AG04449 (cell line): ENCODE measurements at regions not wholly inside any gene's neighbourhood (a gene's known extent, or its start where the extent isn't known, plus 50 kb on each side); places are given as distances from the start of the nearest gene placed in this dataset.
"Not testable (repeated sequence)": the region's sequence is repeated elsewhere in the genome, so short reads cannot be mapped to it uniquely, and the experiment has no call there.

Experiments
- CTCF ChIA-PET: fragments of 350-600 bp; formaldehyde crosslinking; extraction: SDS; loops from one replicate; lab custom pipeline; 2021; ENCODE audit warnings: antibody characterized with exemption; lab: Yijun Ruan, JAX
- POLR2A ChIA-PET: fragments of 400-600, 350-600 bp; formaldehyde crosslinking; extraction: SDS; loops from one replicate; lab custom pipeline; 2020; ENCODE audit warnings: antibody characterized with exemption, inconsistent platforms; lab: Yijun Ruan, JAX
- DNase-seq: peaks from one replicate; pipeline ENCODE4 v3.0.0-alpha.2; 2010; ENCODE audit warnings: low read depth, low spot score
- H3K4me3 ChIP-seq: 2 replicates; pipeline ENCODE4 v1.5.1; 2011; ENCODE audit warnings: low read depth, mild to moderate bottlenecking, control low read depth, low read length
- CTCF ChIP-seq: IDR thresholded peaks from one replicate; pipeline ENCODE4 v1.5.1; 2011; ENCODE audit warnings: mild to moderate bottlenecking, moderate library complexity, low read length, control low read depth, inconsistent platforms; ENCODE audit not compliant: insufficient read depth; ENCODE audit errors: missing control alignments

DNA sequence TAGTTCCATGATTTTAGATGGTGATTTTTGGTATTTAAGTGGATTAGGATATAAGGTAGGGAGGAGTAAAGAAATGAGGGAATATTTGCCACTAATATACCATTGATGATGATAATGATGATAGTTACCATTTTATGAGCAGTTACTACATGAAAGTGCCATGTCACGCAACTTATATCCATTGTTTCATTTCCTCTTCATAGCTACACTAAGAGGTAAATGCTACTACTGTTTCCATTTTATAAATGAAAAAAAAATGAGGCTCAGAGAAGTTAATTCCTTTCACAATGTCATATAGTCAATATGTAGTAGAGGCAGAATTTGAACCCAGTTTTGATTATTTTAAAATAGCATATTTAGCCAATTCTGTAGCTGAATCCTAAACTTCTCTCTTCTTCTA is 112.2 kb upstream of the ADRA1B start:
- ChIA-PET CTCF (interaction anchor here (1.0 to 1.4 kb wide), 2 partner anchors 16 to 21 kb away, joined by 3 read pairs; no protein-coding TSS in a partner anchor), POLR2A (no interaction called here)
- H3K4me3 ChIP-seq, result no peak overlapping the region
- TF ChIP-seq CTCF, result no peak
- no peak for DNase-seq

DNA sequence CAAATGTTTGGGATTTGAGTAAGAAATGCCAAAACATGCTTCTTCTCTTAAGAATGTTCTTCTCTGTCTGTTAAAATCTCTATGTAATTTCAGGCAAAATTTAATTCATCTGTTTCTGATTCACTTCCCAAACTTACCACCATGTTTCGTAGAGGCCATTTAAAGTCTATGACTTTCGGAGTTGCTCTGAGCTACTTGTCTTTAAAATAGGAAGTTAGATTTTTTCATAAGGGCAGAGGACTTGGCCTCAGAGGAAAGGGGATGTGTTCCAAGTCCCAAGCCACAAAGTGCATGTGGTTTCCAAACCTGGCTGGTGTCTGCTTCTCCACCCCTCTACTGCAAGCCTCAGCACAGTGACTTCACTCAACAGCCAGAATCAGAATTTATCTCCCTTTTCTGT is 111.3 kb upstream of the ADRA1B start:
- ChIA-PET POLR2A (no interaction called here), CTCF (interaction anchor here (0.6 to 1.0 kb wide), 2 partner anchors 22 to 73 kb away, joined by 3 read pairs; no protein-coding TSS in a partner anchor)
- no peak for DNase-seq
- TF ChIP-seq CTCF, result no peak
- H3K4me3 ChIP-seq, result no peak overlapping the region

GRCh38 chr5:159807135-159807534 is 109.1 kb upstream of the ADRA1B start:
- CTCF ChIA-PET, result interaction anchor here (1.1 kb wide), 1 partner anchor 11 kb away, joined by 3 read pairs; no protein-coding TSS in a partner anchor
- H3K4me3 ChIP-seq, DNase-seq, POLR2A ChIA-PET: not testable (repeated sequence)

GRCh38 chr5:159807586-159807985 is 108.7 kb upstream of the ADRA1B start:
- DNase-seq, result no peak
- POLR2A ChIA-PET, result no interaction called here
- CTCF ChIA-PET, result interaction anchor here (1.1 kb wide), 1 partner anchor 10 kb away, joined by 3 read pairs; no protein-coding TSS in a partner anchor
- H3K4me3 ChIP-seq, result no peak overlapping the region
- TF ChIP-seq CTCF, result no peak

DNA sequence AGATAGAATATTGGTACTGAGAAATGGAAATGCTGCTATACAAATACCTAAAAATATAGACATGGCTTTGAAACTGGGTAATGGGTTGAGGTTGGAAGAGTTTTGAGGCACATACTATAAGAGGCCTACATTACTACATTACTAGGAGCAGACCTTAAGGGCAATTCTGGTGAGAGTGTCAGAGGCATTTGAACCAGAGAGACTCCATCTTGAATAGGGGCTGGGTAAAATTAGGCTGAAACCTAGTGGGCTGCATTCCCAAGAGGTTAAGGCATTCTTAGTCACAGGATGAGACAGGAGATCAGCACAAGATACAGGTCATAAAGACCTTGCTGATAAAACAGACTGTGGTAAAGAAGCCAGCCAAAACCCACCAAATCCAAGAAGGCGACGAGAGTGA is 104.6 kb upstream of the ADRA1B start:
- no peak for DNase-seq
- TF ChIP-seq CTCF, result no peak
- no peak overlapping the region for H3K4me3 ChIP-seq
- POLR2A ChIA-PET, result no interaction called here
- CTCF ChIA-PET, result interaction anchor here (1.2 kb wide), 1 partner anchor 8 kb away, joined by 3 read pairs; no protein-coding TSS in a partner anchor

GRCh38 chr5:159812759-159813158 is 103.5 kb upstream of the ADRA1B start:
- CTCF ChIA-PET, POLR2A ChIA-PET, H3K4me3 ChIP-seq, DNase-seq: not testable (repeated sequence)

DNA sequence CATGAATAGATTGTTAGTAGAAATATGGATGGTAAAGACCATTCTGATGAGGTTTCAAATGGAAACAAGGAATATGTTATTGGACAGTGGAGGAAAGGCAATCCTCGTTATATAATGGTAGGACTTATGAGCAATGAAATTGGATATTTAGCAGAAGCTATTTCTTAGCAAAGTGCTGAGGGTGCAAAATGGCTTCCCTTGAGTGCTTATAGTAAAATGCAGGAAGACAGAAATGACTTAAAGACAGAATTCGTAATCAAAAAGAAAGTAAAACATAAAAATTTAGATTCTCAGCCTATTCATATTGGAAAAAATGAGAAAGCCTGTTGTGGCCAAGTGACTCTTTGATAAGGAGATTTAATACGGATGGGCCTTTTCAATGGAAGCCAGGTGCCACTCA is 102.1 kb upstream of the ADRA1B start:
- DNase-seq, result no peak
- no peak for TF ChIP-seq CTCF
- no peak overlapping the region for H3K4me3 ChIP-seq
- POLR2A ChIA-PET, result no interaction called here
- CTCF ChIA-PET, result interaction anchor here (1.2 kb wide), 1 partner anchor 11 kb away, joined by 3 read pairs; no protein-coding TSS in a partner anchor
